Stimulated activated CD4-positive, alpha-beta T cell treated with anti-CD3 and anti-CD28 coated beads, Interleukin-12 subunit alpha, Interleukin-12 subunit beta, amount 100 ng/mL, for 24 hours (primary cell): ENCODE measurements at regions not wholly inside any gene's neighbourhood (a gene's known extent, or its start where the extent isn't known, plus 50 kb on each side); places are given as distances from the start of the nearest gene placed in this dataset.
"Not testable (repeated sequence)": the region's sequence is repeated elsewhere in the genome, so short reads cannot be mapped to it uniquely, and the experiment has no call there.

Source experiments
- DNase-seq, 2 experiments: peaks; one replicate each; pipeline ENCODE4 v3.0.0-alpha.2; 2020; ENCODE audit warnings: low read depth in 2 of 2

- no peak for DNase-seq
These were observed 95.6 kb downstream of the RRAGB start for GRCh38 chrX:55813150-55813549.

- no peak for DNase-seq
These were observed 98.0 kb downstream of the RRAGB start for GRCh38 chrX:55815546-55815945.

- no peak for DNase-seq
These were observed 98.5 kb downstream of the RRAGB start for GRCh38 chrX:55816023-55816422.

- DNase-seq: no peak
These were observed 101.3 kb downstream of the RRAGB start for GRCh38 chrX:55818673-55819375.

GRCh38 chrX:55839485-55839884 is 121.9 kb downstream of the RRAGB start:
- no peak for DNase-seq

GRCh38 chrX:55841962-55842752 is 124.6 kb downstream of the RRAGB start:
- DNase-seq: no peak

GRCh38 chrX:55866779-55867178 is 149.2 kb downstream of the RRAGB start:
- DNase-seq: not testable (repeated sequence)

GRCh38 chrX:55867181-55867651 is 149.7 kb downstream of the RRAGB start:
- DNase-seq: no peak

- no peak for DNase-seq
These were observed 150.2 kb downstream of the RRAGB start for GRCh38 chrX:55867708-55868107.

- DNase-seq: no peak
These were observed 157.3 kb downstream of the RRAGB start for GRCh38 chrX:55874807-55875206.

GRCh38 chrX:55883541-55883940 is 166.0 kb downstream of the RRAGB start:
- DNase-seq: not testable (repeated sequence)

- peak; percentile 10 to 30 for DNase-seq
These were observed 190.5 kb downstream of the RRAGB start for GRCh38 chrX:55907968-55908607.

- no peak for DNase-seq
These were observed 191.2 kb downstream of the RRAGB start for GRCh38 chrX:55908661-55909212.

- no peak for DNase-seq
These were observed 202.0 kb downstream of the RRAGB start for GRCh38 chrX:55919367-55920221.

- DNase-seq: no peak
These were observed 207.0 kb downstream of the RRAGB start for GRCh38 chrX:55924574-55924973.

- not testable (repeated sequence) for DNase-seq
These were observed 211.0 kb downstream of the RRAGB start for GRCh38 chrX:55928529-55928928.
